Caco-2 (cell line): ENCODE measurements at regions not wholly inside any gene's neighbourhood (a gene's known extent, or its start where the extent isn't known, plus 50 kb on each side); places are given as distances from the start of the nearest gene placed in this dataset.

Source experiments
- BruUV-seq: library from RNA; stranded (reverse); fragments of 400-500 nt; replicated peaks from 2 replicates; lab custom pipeline; 2021; lab: Mats Ljungman, UMichigan
- CTCF ChIA-PET: fragments of 300-600 bp; sonication (Branson Sonifier 250); formaldehyde crosslinking; loops from one replicate; lab custom pipeline; 2022; ENCODE audit warnings: antibody characterized with exemption; lab: Charles Lee
- POLR2A ChIA-PET: fragments of 300-600 bp; sonication (Branson Sonifier 250); formaldehyde crosslinking; loops from one replicate; lab custom pipeline; 2022; ENCODE audit warnings: antibody characterized with exemption; lab: Charles Lee
- DNase-seq, 2 experiments: peaks; one replicate each; pipeline versions ENCODE4 v3.0.0 to v3.0.0-alpha.2; 2020 to 2022
- H3K27me3 ChIP-seq: replicated peaks from 2 replicates; pipeline ENCODE4 v1.6.0; 2011; ENCODE audit warnings: low read length; ENCODE audit not compliant: control insufficient read depth, insufficient read depth
- H3K36me3 ChIP-seq: 2 replicates; pipeline ENCODE4 v1.5.1; 2011; ENCODE audit warnings: low read length; ENCODE audit not compliant: control insufficient read depth, insufficient read depth
- H3K4me1 ChIP-seq: fragments of 250-450 bp; sonication (Bioruptor Pico); 2 replicates; pipeline ENCODE4 v1.5.1; 2020; ENCODE audit warnings: mild to moderate bottlenecking
- H3K4me3 ChIP-seq: 2 replicates; pipeline ENCODE4 v1.5.1; 2011; ENCODE audit warnings: low read depth, mild to moderate bottlenecking, control low read depth, low read length
- H3K9me3 ChIP-seq: fragments of 250-450 bp; sonication (Bioruptor Pico); 2 replicates; pipeline ENCODE4 v1.5.1; 2020; ENCODE audit warnings: mild to moderate bottlenecking, moderate library complexity
- H3K27ac Mint-ChIP-seq: one replicate; pipeline ENCODE4 v1.8.0; 2022; ENCODE audit warnings: mixed read lengths; ENCODE audit not compliant: unreplicated experiment
- H3K27me3 Mint-ChIP-seq: one replicate; pipeline ENCODE4 v1.8.0; 2022; ENCODE audit warnings: mixed read lengths; ENCODE audit not compliant: insufficient read depth, unreplicated experiment
- H3K36me3 Mint-ChIP-seq: one replicate; pipeline ENCODE4 v1.8.0; 2022; ENCODE audit warnings: mild to moderate bottlenecking, mixed read lengths; ENCODE audit not compliant: insufficient read depth, unreplicated experiment
- H3K4me1 Mint-ChIP-seq: one replicate; pipeline ENCODE4 v1.8.0; 2022; ENCODE audit warnings: low read depth, mixed read lengths; ENCODE audit not compliant: unreplicated experiment
- H3K4me3 Mint-ChIP-seq: one replicate; pipeline ENCODE4 v1.8.0; 2022; ENCODE audit warnings: mild to moderate bottlenecking, moderate library complexity, mixed read lengths; ENCODE audit not compliant: unreplicated experiment
- H3K9me3 Mint-ChIP-seq: one replicate; pipeline ENCODE4 v1.8.0; 2022; ENCODE audit warnings: mixed read lengths; ENCODE audit not compliant: unreplicated experiment
- intact Hi-C: fragments of 100-400 bp; cut with micrococcal nuclease; formaldehyde crosslinking; loops from one replicate; pipeline ENCODE4 v1.10.0; 2022; ENCODE audit not compliant: unreplicated experiment
- TF ChIP-seq, protein P1 (sequence below), 2 experiments: fragments of 200-600 bp in 1 of 2; IDR thresholded peaks; 1 replicate in 1 of 2; 2 replicates in 1 of 2; pipeline versions ENCODE4 v1.5.1 to v1.8.0; 2011 to 2022; ENCODE audit warnings: antibody characterized with exemption in 1 of 2, control low read depth in 1 of 2, inconsistent platforms in 1 of 2, low read depth in 1 of 2, low read length in 1 of 2, mild to moderate bottlenecking in 1 of 2, moderate library complexity in 1 of 2; ENCODE audit not compliant: insufficient read depth in 1 of 2, severe bottlenecking in 1 of 2, unreplicated experiment in 1 of 2

DNA sequence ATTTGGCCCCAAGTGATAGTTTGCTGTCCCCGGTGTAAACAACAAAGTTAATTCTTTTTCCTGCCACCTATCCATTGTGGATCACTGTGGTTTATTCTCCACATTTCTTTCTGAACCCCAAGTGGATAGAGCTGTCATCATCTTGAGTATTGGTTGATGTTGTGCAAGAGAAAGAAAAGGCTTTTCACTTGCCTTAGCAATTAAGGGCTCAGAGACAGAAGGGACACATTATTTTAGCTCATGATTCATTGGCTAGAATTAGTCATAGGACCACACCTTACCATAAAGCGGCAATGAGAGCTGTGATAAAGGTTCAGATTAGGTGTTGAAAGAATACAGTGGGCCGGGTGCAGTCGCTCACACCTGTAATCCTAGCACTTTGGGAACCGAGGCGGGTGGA, 442.1 kb upstream of the DCC start:
- no peaks in the 10 kb centered on the region for H3K36me3 Mint-ChIP-seq
- Histone ChIP-seq H3K27me3 (no peaks in the 10 kb centered on the region), H3K4me3 (no peak overlapping the region), H3K9me3 (no peaks in the 10 kb centered on the region), H3K4me1 (no peaks in the 10 kb centered on the region), H3K36me3 (no peaks in the 10 kb centered on the region)
- no peaks in the 10 kb centered on the region for H3K9me3 Mint-ChIP-seq
- peaks cover 5% of the 10 kb centered on the region for H3K27me3 Mint-ChIP-seq
- H3K4me3 Mint-ChIP-seq: no peak overlapping the region
- DNase-seq: no peak
- POLR2A ChIA-PET: no interaction called here
- intact Hi-C loops: no loop called here
- CTCF ChIA-PET: no interaction called here
- no peak overlapping the region for H3K27ac Mint-ChIP-seq
- TF ChIP-seq, protein P1, sequence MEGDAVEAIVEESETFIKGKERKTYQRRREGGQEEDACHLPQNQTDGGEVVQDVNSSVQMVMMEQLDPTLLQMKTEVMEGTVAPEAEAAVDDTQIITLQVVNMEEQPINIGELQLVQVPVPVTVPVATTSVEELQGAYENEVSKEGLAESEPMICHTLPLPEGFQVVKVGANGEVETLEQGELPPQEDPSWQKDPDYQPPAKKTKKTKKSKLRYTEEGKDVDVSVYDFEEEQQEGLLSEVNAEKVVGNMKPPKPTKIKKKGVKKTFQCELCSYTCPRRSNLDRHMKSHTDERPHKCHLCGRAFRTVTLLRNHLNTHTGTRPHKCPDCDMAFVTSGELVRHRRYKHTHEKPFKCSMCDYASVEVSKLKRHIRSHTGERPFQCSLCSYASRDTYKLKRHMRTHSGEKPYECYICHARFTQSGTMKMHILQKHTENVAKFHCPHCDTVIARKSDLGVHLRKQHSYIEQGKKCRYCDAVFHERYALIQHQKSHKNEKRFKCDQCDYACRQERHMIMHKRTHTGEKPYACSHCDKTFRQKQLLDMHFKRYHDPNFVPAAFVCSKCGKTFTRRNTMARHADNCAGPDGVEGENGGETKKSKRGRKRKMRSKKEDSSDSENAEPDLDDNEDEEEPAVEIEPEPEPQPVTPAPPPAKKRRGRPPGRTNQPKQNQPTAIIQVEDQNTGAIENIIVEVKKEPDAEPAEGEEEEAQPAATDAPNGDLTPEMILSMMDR (IDR thresholded peaks at IDR 0.05; ENCODE audit: insufficient read depth in 1 of 2, low read depth in 1 of 2, low read length in 1 of 2, severe bottlenecking in 1 of 2, unreplicated experiment in 1 of 2): no peak
- no peaks in the 10 kb centered on the region for H3K4me1 Mint-ChIP-seq
- BruUV-seq: no TSS peak

DNA sequence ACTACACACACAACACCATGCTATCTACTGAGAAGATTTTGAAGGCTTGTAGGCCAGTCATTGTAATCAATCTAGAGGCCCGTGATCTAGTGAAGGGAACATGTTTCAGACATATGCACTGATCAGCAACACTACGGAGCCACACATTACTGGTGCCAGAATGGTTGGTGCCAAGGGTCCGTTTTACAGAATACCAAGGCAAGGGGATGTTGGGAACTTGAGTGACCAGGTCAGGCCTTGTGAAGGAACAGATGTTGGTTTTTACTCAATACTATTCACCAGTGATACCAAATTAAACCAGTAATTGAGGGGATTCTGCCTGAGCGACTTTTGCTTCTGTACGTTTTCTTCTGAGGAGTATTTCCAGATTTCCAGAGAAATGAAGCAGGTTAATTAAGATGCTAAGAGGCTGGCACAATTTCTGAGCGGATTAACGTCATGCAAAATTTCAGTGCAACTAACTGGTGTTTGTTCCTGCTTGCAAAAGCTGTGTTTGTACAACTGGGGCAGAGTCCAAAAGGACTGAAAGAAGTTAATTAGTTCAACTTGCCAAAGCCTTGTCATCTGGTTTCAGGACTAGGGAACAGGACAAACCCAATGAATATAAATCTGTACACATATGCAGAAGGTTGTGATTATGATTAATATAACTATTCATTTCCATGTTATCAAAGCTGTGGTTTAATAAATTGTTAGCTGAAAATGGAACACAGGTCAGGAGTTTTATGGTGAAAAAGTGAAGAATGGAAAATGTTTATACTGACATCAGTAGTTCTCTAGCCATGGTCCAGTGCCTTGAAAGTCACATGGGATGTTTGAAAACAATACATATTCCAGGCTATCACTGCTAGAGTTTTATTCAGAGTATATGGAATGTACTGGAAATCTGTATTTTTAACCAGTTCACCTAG, 432.1 kb upstream of the DCC start:
- Histone ChIP-seq H3K4me1 (no peaks in the 10 kb centered on the region), H3K27me3 (no peaks in the 10 kb centered on the region), H3K4me3 (no peak overlapping the region), H3K9me3 (no peaks in the 10 kb centered on the region), H3K36me3 (no peaks in the 10 kb centered on the region)
- intact Hi-C loops: no loop called here
- Mint-ChIP-seq H3K4me1 (no peaks in the 10 kb centered on the region), H3K27me3 (no peaks in the 10 kb centered on the region), H3K36me3 (no peaks in the 10 kb centered on the region), H3K27ac (no peak overlapping the region), H3K9me3 (no peaks in the 10 kb centered on the region), H3K4me3 (no peak overlapping the region)
- BruUV-seq: no TSS peak
- TF ChIP-seq, protein P1 (IDR thresholded peaks at IDR 0.05; ENCODE audit: insufficient read depth in 1 of 2, low read depth in 1 of 2, low read length in 1 of 2, severe bottlenecking in 1 of 2, unreplicated experiment in 1 of 2): no peak
- ChIA-PET CTCF (no interaction called here), POLR2A (no interaction called here)
- DNase-seq: no peak

DNA sequence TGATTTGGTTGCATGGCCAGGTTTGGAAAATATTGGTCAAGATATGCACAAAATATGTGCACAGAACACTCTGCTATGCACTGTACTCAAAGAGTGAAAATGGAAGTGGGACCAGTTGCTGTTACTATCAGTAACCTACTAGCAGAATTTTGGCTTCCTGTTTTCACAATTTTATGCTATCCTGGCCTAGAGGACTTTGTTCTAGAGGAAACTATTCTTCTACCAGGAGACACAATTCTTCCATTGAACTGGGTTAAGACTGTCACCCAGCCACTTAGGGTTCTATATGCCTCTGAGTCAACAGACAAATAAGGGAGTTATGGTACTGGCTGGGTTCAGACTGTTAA, 431.4 kb upstream of the DCC start:
- CTCF ChIA-PET: no interaction called here
- Histone ChIP-seq H3K9me3 (no peaks in the 10 kb centered on the region), H3K36me3 (no peaks in the 10 kb centered on the region), H3K4me1 (no peaks in the 10 kb centered on the region), H3K27me3 (no peaks in the 10 kb centered on the region), H3K4me3 (no peak overlapping the region)
- BruUV-seq: no TSS peak
- intact Hi-C loops: no loop called here
- Mint-ChIP-seq H3K36me3 (no peaks in the 10 kb centered on the region), H3K4me1 (no peaks in the 10 kb centered on the region), H3K9me3 (no peaks in the 10 kb centered on the region), H3K4me3 (no peak overlapping the region), H3K27me3 (no peaks in the 10 kb centered on the region), H3K27ac (no peak overlapping the region)
- DNase-seq: no peak
- TF ChIP-seq, protein P1 (IDR thresholded peaks at IDR 0.05; ENCODE audit: insufficient read depth in 1 of 2, low read depth in 1 of 2, low read length in 1 of 2, severe bottlenecking in 1 of 2, unreplicated experiment in 1 of 2): no peak
- POLR2A ChIA-PET: no interaction called here
